ENCODE measurements at regions not wholly inside any gene's neighbourhood (a gene's known extent, or its start where the extent isn't known, plus 50 kb on each side); places are given as distances from the start of the nearest gene placed in this dataset.
"Not testable (repeated sequence)": the region's sequence is repeated elsewhere in the genome, so short reads cannot be mapped to it uniquely, and the experiment has no call there.

DNA sequence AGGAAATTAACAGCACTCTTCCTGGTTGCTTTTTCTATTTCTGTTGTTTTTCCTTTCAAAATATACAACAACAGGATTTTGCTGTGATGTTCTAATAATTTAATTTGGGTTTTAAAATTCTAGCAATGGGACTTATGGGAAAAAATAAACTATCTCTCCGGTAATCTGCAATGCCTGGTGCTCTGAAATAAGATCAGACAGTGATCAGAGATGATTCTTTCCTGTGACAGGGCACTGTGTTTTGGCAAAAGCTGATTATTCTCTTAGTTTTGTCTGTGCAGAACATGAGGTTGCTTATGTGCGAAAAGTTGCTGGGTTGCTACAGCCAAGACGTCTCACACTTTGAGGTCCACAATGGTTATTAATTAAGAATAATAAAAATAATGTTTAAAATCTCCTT, 291.7 kb downstream of the FBXO8 start:
- H3K27me3 Mint-ChIP-seq (ENCODE audit: low read depth), result peaks cover 8% of the 10 kb centered on the region
- no peak overlapping the region for H3K4me3 Mint-ChIP-seq (ENCODE audit: unreplicated experiment)
- no peaks in the 10 kb centered on the region for H3K4me1 Mint-ChIP-seq (ENCODE audit: low read depth)
- no peaks in the 10 kb centered on the region for H3K36me3 Mint-ChIP-seq (ENCODE audit: low read depth)
- no peak for DNase-seq (ENCODE audit: low spot score)
- H3K9me3 Mint-ChIP-seq (ENCODE audit: low read depth), result no peaks in the 10 kb centered on the region
- H3K27ac Mint-ChIP-seq (ENCODE audit: unreplicated experiment), result no peak overlapping the region
- TF ChIP-seq, protein P1, sequence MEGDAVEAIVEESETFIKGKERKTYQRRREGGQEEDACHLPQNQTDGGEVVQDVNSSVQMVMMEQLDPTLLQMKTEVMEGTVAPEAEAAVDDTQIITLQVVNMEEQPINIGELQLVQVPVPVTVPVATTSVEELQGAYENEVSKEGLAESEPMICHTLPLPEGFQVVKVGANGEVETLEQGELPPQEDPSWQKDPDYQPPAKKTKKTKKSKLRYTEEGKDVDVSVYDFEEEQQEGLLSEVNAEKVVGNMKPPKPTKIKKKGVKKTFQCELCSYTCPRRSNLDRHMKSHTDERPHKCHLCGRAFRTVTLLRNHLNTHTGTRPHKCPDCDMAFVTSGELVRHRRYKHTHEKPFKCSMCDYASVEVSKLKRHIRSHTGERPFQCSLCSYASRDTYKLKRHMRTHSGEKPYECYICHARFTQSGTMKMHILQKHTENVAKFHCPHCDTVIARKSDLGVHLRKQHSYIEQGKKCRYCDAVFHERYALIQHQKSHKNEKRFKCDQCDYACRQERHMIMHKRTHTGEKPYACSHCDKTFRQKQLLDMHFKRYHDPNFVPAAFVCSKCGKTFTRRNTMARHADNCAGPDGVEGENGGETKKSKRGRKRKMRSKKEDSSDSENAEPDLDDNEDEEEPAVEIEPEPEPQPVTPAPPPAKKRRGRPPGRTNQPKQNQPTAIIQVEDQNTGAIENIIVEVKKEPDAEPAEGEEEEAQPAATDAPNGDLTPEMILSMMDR (IDR thresholded peaks at IDR 0.05), result no peak

DNA sequence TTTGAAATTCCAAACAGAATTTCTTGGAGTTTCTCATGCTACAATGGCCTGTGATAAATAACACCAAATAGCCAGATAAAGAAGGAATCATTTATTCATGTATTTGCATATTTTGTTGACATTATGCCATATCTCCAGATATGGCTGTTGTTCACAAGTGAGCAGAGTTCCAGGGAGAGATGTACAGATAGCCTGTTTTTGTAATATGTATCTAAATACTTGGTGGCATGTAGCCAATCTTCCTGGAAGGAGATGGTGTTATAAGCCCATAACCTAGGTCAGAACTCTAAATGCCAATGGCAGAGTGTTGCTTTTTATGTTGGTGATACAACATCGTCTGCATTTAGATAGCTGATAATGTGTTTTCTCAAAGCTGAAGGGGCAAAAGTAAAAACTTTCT, 292.2 kb downstream of the FBXO8 start:
- Mint-ChIP-seq H3K4me1 (ENCODE audit: low read depth) (no peaks in the 10 kb centered on the region), H3K36me3 (ENCODE audit: low read depth) (no peaks in the 10 kb centered on the region), H3K9me3 (ENCODE audit: low read depth) (no peaks in the 10 kb centered on the region), H3K27me3 (ENCODE audit: low read depth) (peaks cover 12% of the 10 kb centered on the region), H3K27ac (ENCODE audit: unreplicated experiment) (no peak overlapping the region), H3K4me3 (ENCODE audit: unreplicated experiment) (no peak overlapping the region)
- no peak for DNase-seq (ENCODE audit: low spot score)
- TF ChIP-seq, protein P1 (IDR thresholded peaks at IDR 0.05), result no peak

DNA sequence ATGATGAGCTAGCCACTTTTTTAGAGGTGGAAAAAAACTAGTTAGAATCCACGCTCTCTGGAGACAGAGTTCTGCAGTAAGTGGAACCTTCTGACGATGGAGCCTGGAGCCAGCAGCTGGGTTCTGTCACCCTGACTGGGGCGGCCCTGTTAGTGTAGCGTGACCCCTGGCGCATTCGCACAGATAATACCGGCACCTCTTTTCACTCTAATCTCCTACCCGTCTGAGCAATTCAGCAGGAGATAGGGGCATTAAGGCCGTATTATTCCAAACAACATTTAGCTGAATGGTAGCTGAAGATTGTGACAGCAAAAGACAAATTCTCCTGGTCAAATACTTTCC, 292.6 kb downstream of the FBXO8 start:
- Mint-ChIP-seq H3K4me3 (ENCODE audit: unreplicated experiment) (no peak overlapping the region), H3K4me1 (ENCODE audit: low read depth) (no peaks in the 10 kb centered on the region), H3K27ac (ENCODE audit: unreplicated experiment) (no peak overlapping the region), H3K36me3 (ENCODE audit: low read depth) (no peaks in the 10 kb centered on the region), H3K9me3 (ENCODE audit: low read depth) (no peaks in the 10 kb centered on the region), H3K27me3 (ENCODE audit: low read depth) (peaks cover 12% of the 10 kb centered on the region)
- no peak for DNase-seq (ENCODE audit: low spot score)
- TF ChIP-seq, protein P1 (IDR thresholded peaks at IDR 0.05), result no peak

DNA sequence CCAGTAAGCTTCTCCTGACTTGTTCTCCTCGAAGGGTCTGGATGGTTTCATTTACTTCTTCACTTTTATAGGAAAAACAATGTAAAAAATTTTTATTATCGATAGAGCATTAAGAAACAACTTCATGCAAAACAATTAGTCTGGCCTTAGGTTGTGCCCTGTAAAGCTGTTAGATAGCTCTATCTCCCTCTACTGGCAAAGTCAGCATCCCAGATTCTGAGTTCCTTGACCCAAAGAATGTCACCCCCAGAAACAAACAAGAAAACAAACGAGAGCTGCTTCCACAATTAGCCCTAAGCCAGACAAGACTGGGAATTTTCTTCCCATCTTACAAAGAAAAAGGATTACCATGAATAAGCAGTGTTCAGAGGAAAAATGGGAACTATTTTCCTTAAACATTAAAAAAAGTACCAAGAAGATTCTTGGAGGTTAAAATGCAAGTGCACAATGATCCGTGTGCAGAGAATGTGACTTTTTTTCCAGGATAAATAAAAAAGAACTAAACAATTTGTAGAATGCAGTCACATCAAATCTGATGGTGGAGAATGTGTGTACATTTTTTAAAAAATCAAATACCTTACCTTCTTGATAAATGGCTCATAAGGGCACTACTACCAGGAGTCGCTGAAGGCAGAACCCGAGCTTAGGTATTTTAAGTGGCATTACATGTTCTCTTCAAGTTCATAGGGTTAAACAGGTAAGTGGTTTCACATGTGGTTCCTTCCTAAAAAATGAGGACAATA, 293.2 kb downstream of the FBXO8 start:
- Mint-ChIP-seq H3K9me3 (ENCODE audit: low read depth) (no peaks in the 10 kb centered on the region), H3K4me1 (ENCODE audit: low read depth) (no peaks in the 10 kb centered on the region), H3K4me3 (ENCODE audit: unreplicated experiment) (no peak overlapping the region), H3K36me3 (ENCODE audit: low read depth) (no peaks in the 10 kb centered on the region), H3K27ac (ENCODE audit: unreplicated experiment) (no peak overlapping the region), H3K27me3 (ENCODE audit: low read depth) (peaks cover 16% of the 10 kb centered on the region)
- TF ChIP-seq, protein P1 (IDR thresholded peaks at IDR 0.05), result peak; percentile 74
- no peak for DNase-seq (ENCODE audit: low spot score)

DNA sequence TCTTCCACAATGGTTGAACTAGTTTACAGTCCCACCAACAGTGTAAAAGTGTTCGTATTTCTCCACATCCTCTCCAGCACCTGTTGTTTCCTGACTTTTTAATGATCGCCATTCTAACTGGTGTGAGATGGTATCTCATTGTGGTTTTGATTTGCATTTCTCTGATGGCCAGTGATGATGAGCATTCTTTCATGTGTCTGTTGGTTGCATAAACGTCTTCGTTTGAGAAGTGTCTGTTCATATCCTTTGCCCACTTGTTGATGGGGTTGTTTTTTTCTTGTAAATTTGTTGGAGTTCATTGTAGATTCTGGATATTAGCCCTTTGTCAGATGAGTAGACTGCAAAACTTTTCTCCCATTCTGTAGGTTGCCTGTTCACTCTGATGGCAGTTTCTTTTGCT, 319.9 kb downstream of the FBXO8 start:
- not testable (repeated sequence) for H3K4me1 Mint-ChIP-seq (ENCODE audit: low read depth); H3K4me3 Mint-ChIP-seq (ENCODE audit: unreplicated experiment); H3K27me3 Mint-ChIP-seq (ENCODE audit: low read depth); H3K27ac Mint-ChIP-seq (ENCODE audit: unreplicated experiment); DNase-seq (ENCODE audit: low spot score); H3K36me3 Mint-ChIP-seq (ENCODE audit: low read depth)
- peaks cover 12% of the 10 kb centered on the region for H3K9me3 Mint-ChIP-seq (ENCODE audit: low read depth)

DNA sequence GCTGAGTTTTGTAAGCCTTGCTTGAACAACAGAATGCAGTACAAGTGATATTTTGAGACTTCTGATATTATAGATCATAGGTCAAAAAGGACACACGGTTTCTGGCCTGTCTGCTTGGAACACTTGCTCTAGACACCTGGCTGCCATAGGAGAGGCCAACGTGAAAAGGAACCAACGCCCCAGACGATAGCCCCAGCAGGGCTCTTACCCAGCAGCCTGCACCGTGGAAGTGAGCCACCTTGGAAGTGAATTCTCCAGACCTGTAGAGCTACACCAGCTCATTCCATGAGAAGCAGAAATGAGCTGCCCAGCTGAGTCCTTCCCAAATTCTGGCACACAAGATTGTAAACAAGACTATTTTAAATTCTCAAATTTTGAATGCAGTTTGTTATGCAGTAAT, 323.1 kb downstream of the FBXO8 start:
- TF ChIP-seq, protein P1 (IDR thresholded peaks at IDR 0.05), result no peak
- Mint-ChIP-seq H3K4me3 (ENCODE audit: unreplicated experiment) (no peak overlapping the region), H3K27me3 (ENCODE audit: low read depth) (peaks cover 5% of the 10 kb centered on the region)

More for the DNA sequence above, 323.1 kb downstream of the FBXO8 start:
- no peaks in the 10 kb centered on the region for H3K4me1 Mint-ChIP-seq (ENCODE audit: low read depth)
- H3K36me3 Mint-ChIP-seq (ENCODE audit: low read depth), result no peaks in the 10 kb centered on the region
- no peak for DNase-seq (ENCODE audit: low spot score)
- H3K27ac Mint-ChIP-seq (ENCODE audit: unreplicated experiment), result no peak overlapping the region
- H3K9me3 Mint-ChIP-seq (ENCODE audit: low read depth), result no peaks in the 10 kb centered on the region

Data from chondrocyte (in vitro differentiated cells).